Stimulated activated CD4-positive, alpha-beta T cell treated with anti-CD3 and anti-CD28 coated beads, Interleukin-4, amount 100 ng/mL, for 4 hours (primary cell): ENCODE measurements at regions not wholly inside any gene's neighbourhood (a gene's known extent, or its start where the extent isn't known, plus 50 kb on each side); places are given as distances from the start of the nearest gene placed in this dataset.
"Not testable (repeated sequence)": the region's sequence is repeated elsewhere in the genome, so short reads cannot be mapped to it uniquely, and the experiment has no call there.

Source experiments
- DNase-seq, 2 experiments: peaks; one replicate each; pipeline ENCODE4 v3.0.0-alpha.2; 2020

DNA sequence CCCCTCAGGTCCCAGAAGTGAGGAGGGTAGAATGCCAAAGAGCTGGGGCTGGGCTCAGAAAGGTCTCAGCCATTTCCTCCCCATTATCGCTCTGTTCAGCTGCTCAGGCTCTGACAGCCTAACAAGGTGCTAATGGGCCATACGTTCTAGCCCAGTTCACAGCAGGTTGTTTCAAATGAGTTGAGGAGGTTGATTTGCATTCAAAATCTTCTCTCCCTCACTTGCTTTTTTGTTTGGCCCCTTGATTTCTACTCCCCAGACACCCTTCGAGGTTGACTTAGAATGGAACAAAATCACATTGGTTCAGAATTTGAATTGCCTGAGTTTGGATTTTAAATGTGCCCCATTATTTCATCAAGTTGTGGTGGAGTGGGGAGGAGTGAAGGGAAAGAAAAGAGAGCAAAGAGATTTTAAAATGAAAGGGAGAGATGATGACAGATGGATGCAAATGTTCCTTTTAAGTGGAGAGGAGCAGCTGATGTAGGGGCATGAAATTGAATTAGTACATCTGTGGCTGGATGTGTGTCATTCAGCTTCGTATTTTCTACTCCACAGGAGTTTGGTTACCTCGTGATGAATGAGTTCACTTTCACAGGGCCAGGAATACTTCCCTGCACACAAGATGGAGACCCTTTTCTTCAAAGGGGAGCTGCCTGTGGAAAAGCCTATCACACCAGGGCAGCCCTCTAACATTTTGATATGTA is 425.8 kb upstream of the CAMK1G start:
- DNase-seq, result no peak

DNA sequence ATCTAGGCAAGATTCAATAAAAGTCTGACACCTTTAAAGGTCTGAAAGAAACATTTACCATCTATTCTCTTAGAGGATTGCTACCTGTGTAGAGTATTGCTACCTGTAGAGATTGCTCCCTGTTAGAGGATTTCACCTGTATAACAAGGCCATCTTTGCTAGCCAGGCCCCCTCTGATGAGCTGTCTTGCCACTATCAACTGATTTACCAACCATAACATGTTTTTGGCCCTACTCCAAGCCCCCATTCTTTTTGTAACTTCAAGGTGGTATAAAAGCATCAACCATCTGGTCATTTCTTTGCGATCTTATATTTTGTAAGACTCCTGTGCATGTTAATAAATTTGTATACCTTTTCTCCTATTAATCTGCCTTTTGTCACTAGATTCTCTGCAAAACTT is 424.7 kb upstream of the CAMK1G start:
- no peak for DNase-seq

DNA sequence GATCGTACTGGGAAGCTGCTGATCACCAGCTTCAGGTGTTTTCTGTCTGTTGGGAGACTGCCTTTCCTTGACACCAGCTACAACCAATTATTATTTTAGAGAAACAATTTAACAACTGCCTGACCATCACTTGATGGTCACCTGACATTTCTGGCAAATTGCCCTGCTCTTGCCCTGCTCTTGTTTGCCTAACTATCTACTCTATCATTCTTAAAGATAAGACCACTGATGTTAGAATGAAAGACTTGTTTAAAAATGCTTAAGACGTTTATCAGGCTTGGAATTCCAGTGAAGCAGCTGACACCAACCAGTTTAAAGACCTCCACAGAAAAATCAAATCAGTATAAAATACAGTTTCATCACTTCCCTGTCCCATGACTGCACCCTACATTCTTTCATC is 423.3 kb upstream of the CAMK1G start:
- no peak for DNase-seq

DNA sequence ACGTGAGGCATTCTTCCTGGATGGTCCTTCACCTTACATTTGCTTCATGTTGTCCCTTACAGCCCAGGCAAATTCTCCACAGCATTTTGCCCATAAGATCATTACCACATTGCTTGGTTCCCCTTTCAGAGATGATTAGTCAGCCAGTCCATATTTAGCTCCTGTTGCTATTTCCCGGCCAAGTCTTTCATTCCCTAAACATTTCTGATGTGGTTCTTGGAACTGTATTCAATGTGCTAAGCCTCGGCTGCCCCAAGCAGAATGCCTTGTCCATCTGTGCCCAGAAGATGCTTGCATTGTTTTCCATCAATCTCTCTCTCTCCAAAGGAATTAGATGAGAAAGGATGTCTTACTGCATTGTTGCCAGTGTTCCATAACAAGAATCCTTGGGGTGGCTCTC is 420.9 kb upstream of the CAMK1G start:
- DNase-seq, result no peak

DNA sequence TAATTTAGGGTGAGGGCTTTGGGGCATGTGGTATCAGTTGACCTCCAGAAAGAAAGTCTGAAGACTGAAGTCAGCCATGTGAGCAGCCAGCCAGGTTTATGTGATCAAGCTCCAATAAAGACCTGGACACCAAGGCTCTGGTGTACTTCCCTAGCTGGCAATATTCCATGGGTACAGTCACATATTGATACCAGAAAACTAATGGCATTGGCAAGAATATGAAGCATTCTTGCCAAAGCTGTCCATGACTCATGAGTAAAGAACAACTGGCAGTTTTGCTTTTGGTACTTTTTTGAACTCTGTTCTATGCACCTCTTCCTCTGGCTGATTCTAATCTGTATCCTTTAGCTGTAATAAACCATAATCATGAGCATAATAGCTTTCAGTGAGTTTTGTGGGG is 415.3 kb upstream of the CAMK1G start:
- DNase-seq, result no peak

DNA sequence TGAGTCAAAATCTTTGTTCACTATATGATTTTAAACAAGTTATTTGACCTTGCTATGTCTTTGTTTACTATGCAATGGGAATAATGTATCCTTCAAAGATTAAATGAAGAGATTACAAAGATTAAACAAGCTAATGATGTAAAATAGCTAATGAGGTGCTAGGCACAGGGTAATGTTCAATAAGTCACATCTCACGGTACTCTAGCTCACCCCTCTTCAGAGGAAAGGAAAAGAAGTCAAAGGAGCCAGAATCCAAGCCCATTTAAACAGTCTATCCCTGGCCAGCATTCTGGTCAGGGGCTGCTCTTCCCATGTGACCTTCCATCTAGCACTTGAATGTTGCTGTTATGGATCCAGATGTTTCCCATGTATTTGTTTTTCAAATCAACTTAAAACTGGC is 412.4 kb upstream of the CAMK1G start:
- no peak for DNase-seq

DNA sequence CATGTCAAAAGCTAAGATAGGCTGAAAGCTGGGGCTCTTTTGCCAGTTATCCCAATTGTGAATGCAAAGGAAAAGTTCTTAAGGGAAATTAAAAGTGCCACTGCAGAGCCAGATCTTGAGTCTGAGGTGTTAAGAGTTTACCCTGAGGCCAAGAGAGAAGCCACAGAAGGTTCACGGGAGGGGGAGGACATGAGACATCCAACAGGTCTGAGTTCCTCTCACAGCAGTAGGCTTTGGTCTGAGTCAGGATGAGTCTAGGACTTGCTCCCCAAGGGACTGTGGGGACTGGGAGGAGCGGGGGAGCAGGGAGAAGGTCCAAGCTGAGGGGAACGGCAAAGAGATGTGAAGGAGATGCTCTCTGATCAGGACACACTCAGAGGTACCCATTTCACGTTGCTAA is 411.2 kb upstream of the CAMK1G start:
- no peak for DNase-seq

DNA sequence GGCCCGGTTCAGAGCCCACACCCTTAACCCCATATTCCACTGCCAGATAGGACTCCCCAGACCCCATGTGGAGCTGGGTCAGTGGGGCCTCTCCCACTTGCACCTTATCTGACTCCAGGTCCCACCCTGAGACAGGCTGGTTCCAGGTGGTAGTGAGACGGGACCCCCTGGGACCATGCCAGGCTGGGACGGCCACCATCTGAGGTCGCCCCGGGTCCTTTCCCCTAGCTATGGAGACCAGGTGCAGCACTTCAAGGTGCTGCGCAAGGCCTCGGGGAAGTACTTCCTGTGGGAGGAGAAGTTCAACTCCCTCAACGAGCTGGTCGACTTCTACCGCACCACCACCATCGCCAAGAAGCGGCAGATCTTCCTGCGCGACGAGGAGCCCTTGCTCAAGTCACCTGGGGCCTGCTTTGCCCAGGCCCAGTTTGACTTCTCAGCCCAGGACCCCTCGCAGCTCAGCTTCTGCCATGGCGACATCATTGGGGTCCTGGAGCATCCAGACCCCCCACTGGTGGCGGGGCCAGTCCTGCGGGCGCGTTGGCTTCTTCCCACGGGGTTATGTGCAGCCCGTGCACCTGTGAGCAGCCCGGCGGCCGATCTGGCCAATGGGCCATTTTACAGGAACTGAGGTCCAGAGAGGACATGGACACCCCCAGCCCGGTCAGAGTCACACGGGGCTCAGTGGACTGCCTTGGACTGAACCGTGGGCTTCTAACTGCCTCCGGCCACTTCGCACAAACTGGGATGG is 410.5 kb upstream of the CAMK1G start:
- DNase-seq, result not testable (repeated sequence)

GRCh38 chr1:209173796-209174195 is 409.7 kb upstream of the CAMK1G start:
- DNase-seq, result not testable (repeated sequence)

GRCh38 chr1:209176866-209177430 is 406.6 kb upstream of the CAMK1G start:
- DNase-seq, result no peak

GRCh38 chr1:209183195-209183594 is 400.3 kb upstream of the CAMK1G start:
- DNase-seq, result no peak

GRCh38 chr1:209187589-209187988 is 395.9 kb upstream of the CAMK1G start:
- DNase-seq, result no peak

DNA sequence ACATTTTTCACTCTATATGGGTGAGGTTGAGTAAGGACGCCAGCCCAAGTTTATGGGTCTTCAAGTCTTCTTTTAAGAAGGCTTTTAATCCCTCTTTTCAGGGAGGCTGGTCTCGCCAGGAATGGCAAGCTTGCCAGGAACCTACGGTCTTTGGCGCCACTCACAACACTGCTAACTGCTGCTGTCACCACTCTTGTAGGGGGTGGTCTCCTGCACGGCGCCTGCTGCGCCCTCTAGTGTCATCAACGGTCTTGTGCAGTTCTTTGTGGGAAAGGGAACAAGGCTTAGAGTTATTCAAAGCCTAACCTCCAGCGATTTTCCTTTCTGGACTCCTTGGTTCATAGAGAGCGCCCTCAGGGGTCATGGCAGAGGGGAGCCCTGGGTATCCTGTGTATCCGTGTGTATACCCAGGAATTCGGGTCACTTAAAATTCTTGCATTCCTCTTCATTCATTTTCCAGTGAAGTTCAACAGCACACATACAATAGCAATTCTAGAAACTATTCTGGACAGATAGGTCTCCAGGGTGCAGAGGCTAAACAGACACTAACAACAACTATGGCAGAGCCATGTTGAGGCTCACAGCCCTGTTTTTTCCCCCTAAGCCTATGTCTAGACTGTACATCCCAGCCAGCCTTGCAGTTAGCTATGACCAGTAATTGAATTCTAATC is 392.8 kb upstream of the CAMK1G start:
- no peak for DNase-seq

DNA sequence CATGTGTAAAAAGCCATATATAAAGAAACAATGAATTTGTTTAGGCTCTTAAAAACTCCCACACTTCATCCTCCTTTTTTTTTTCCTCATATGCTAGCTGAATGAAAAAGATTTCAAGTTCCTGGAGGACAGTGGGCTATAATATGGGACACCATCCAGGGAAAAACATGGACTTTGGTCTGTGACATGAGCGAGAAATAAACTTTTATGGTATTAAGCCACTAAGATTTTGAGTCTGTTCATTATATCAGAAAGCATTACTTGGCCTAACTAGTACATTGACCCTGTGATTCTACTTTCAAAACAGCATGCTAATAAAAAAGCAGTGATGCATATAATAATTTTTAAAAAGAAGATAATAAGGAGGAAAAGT is 392.3 kb upstream of the CAMK1G start:
- DNase-seq, result no peak

DNA sequence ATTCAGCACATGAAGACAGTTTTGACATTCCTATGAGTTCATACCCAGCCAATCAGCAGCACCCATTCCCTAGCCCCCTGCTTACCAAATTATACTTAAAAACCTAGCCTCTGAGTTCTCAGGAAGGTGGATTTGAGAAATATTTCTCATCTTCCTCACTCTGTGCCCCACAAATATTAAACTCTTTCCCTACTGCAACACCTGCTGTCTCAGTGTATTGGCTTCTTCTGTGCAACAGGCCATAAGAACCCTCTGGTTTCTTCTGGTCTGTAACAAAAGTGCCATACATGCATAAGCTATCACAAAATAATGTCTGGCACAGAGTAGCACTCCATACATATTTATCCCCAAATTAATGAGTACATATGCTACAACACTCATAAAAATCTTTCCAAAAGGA is 387.4 kb upstream of the CAMK1G start:
- DNase-seq, result no peak

GRCh38 chr1:209198961-209199750 is 384.4 kb upstream of the CAMK1G start:
- no peak for DNase-seq

- DNase-seq, result no peak
Measured at GRCh38 chr1:209199822-209200221, 383.7 kb upstream of the CAMK1G start.

GRCh38 chr1:209202321-209202720 is 381.2 kb upstream of the CAMK1G start:
- not testable (repeated sequence) for DNase-seq

GRCh38 chr1:209202830-209203532 is 380.5 kb upstream of the CAMK1G start:
- no peak for DNase-seq

GRCh38 chr1:209203533-209203895 is 380.0 kb upstream of the CAMK1G start:
- no peak for DNase-seq

GRCh38 chr1:209205039-209205438 is 378.5 kb upstream of the CAMK1G start:
- DNase-seq, result no peak

- DNase-seq, result no peak
Measured at GRCh38 chr1:209207126-209207700, 376.3 kb upstream of the CAMK1G start.
